Endodermal cell (in vitro differentiated cells): ENCODE measurements at regions not wholly inside any gene's neighbourhood (a gene's known extent, or its start where the extent isn't known, plus 50 kb on each side); places are given as distances from the start of the nearest gene placed in this dataset.
"Not testable (repeated sequence)": the region's sequence is repeated elsewhere in the genome, so short reads cannot be mapped to it uniquely, and the experiment has no call there.

ENCODE experiments used
- DNase-seq: peaks from one replicate; pipeline ENCODE4 v3.0.0-alpha.2; 2017
- H3K27ac ChIP-seq: 2 replicates; pipeline ENCODE4 v1.5.1; 2013; ENCODE audit warnings: mild to moderate bottlenecking, low read depth, low read length, moderate library complexity
- H3K27me3 ChIP-seq: 2 replicates; pipeline ENCODE4 v1.6.1; 2013; ENCODE audit warnings: mild to moderate bottlenecking, low read length, moderate library complexity; ENCODE audit not compliant: insufficient read depth, control insufficient read depth, poor library complexity, severe bottlenecking
- H3K36me3 ChIP-seq: 2 replicates; pipeline ENCODE4 v1.7.0; 2013; ENCODE audit warnings: mild to moderate bottlenecking, low read length, moderate library complexity; ENCODE audit not compliant: control insufficient read depth, insufficient read depth
- H3K4me1 ChIP-seq: one replicate; pipeline ENCODE4 v1.7.0; 2013; ENCODE audit warnings: low read length; ENCODE audit not compliant: control insufficient read depth, insufficient read depth
- H3K4me3 ChIP-seq: 2 replicates; pipeline ENCODE4 v1.5.1; 2013; ENCODE audit warnings: mild to moderate bottlenecking, low read length, moderate library complexity
- H3K9ac ChIP-seq: 2 replicates; pipeline ENCODE4 v1.6.1; 2013; ENCODE audit warnings: mild to moderate bottlenecking, low read length, moderate library complexity; ENCODE audit not compliant: poor library complexity, severe bottlenecking; ENCODE audit errors: extremely low read depth
- H3K9me3 ChIP-seq: 2 replicates; pipeline ENCODE4 v1.6.1; 2013; ENCODE audit warnings: mild to moderate bottlenecking, low read length, moderate library complexity; ENCODE audit not compliant: control insufficient read depth
- H3K27ac Mint-ChIP-seq: 2 replicates; pipeline ENCODE4 v1.8.0; 2020; ENCODE audit warnings: mixed read lengths
- H3K27me3 Mint-ChIP-seq: 2 replicates; pipeline ENCODE4 v1.8.0; 2021; ENCODE audit warnings: mild to moderate bottlenecking, mixed read lengths; ENCODE audit not compliant: insufficient read depth
- H3K36me3 Mint-ChIP-seq: 2 replicates; pipeline ENCODE4 v1.8.0; 2020; ENCODE audit warnings: low read depth, mixed read lengths
- H3K4me1 Mint-ChIP-seq: 2 replicates; pipeline ENCODE4 v1.8.0; 2020; ENCODE audit warnings: mixed read lengths
- H3K4me3 Mint-ChIP-seq: 2 replicates; pipeline ENCODE4 v1.8.0; 2020; ENCODE audit warnings: mild to moderate bottlenecking, moderate library complexity, mixed read lengths
- H3K9me3 Mint-ChIP-seq: 2 replicates; pipeline ENCODE4 v1.8.0; 2020; ENCODE audit warnings: mild to moderate bottlenecking, mixed read lengths
- CTCF ChIP-seq: fragments of 200-600 bp; sonication (generic); conservative IDR thresholded peaks from 2 replicates; pipeline ENCODE4 v1.5.0; 2021; ENCODE audit warnings: antibody characterized with exemption, mild to moderate bottlenecking
- WGBS, 2 experiments: methylation state at CpG; one replicate each; pipeline versions ENCODE4 v1.1.5 to v1.1.7; 2013; ENCODE audit warnings: missing lambda C conversion rate in 2 of 2, mixed read lengths in 1 of 2; ENCODE audit not compliant: insufficient coverage in 1 of 2, insufficient read length in 1 of 2; 5-methylcytosine and 5-hydroxymethylcytosine counted together

GRCh38 chr6:147449405-147450161 lies 58.9 kb upstream of the SAMD5 start:
- DNase-seq = no peak
- no peak for TF ChIP-seq CTCF
- peaks cover under 1% of the 10 kb centered on the region for H3K9me3 ChIP-seq
- no peak overlapping the region for H3K27ac ChIP-seq
- no peaks in the 10 kb centered on the region for H3K27me3 ChIP-seq
- peak overlapping the region; percentile 38 for H3K4me3 ChIP-seq
- Mint-ChIP-seq H3K4me1 (peaks cover 45% of the 10 kb centered on the region), H3K4me3 (no peak overlapping the region), H3K27me3 (peaks cover 7% of the 10 kb centered on the region), H3K36me3 (no peaks in the 10 kb centered on the region), H3K27ac (no peak overlapping the region), H3K9me3 (no peaks in the 10 kb centered on the region)
- no peaks in the 10 kb centered on the region for H3K36me3 ChIP-seq
- H3K4me1 ChIP-seq = peaks cover 12% of the 10 kb centered on the region
- no peak overlapping the region for H3K9ac ChIP-seq
- 92 to 95% methylated on average over 3 to 4 of the region's 4 CpGs for WGBS, 2 experiments

- Mint-ChIP-seq H3K4me1 (peaks cover 27% of the 10 kb centered on the region), H3K4me3 (no peak overlapping the region), H3K9me3 (no peaks in the 10 kb centered on the region), H3K27me3 (no peaks in the 10 kb centered on the region), H3K36me3 (no peaks in the 10 kb centered on the region), H3K27ac (no peak overlapping the region)
- Histone ChIP-seq H3K4me3 (no peak overlapping the region), H3K27ac (no peak overlapping the region), H3K36me3 (no peaks in the 10 kb centered on the region), H3K9ac (no peak overlapping the region), H3K9me3 (peaks cover 6% of the 10 kb centered on the region), H3K27me3 (no peaks in the 10 kb centered on the region), H3K4me1 (peaks cover 8% of the 10 kb centered on the region)
- 81% methylated on average over 3 of the region's 4 CpGs; no CpG with 5 or more reads in 1 of the 2 experiments for WGBS, 2 experiments
- no peak for DNase-seq
- no peak for TF ChIP-seq CTCF
Measured at GRCh38 chr6:147453361-147453760, 55.1 kb upstream of the SAMD5 start.

GRCh38 chr6:147454862-147455261 lies 53.6 kb upstream of the SAMD5 start:
- H3K4me1 Mint-ChIP-seq = peaks cover 20% of the 10 kb centered on the region
- H3K4me1 ChIP-seq, DNase-seq, H3K9ac ChIP-seq, H3K36me3 ChIP-seq, H3K36me3 Mint-ChIP-seq, H3K27me3 Mint-ChIP-seq, H3K9me3 ChIP-seq, H3K27me3 ChIP-seq, H3K27ac Mint-ChIP-seq, H3K27ac ChIP-seq, H3K9me3 Mint-ChIP-seq, H3K4me3 Mint-ChIP-seq: not testable (repeated sequence)
- peak overlapping the region; percentile 32 for H3K4me3 ChIP-seq
- 90 to 100% methylated on average over 2 of the region's 2 CpGs for WGBS, 2 experiments
